ENCODE measurements at regions not wholly inside any gene's neighbourhood (a gene's known extent, or its start where the extent isn't known, plus 50 kb on each side); places are given as distances from the start of the nearest gene placed in this dataset.

DNA sequence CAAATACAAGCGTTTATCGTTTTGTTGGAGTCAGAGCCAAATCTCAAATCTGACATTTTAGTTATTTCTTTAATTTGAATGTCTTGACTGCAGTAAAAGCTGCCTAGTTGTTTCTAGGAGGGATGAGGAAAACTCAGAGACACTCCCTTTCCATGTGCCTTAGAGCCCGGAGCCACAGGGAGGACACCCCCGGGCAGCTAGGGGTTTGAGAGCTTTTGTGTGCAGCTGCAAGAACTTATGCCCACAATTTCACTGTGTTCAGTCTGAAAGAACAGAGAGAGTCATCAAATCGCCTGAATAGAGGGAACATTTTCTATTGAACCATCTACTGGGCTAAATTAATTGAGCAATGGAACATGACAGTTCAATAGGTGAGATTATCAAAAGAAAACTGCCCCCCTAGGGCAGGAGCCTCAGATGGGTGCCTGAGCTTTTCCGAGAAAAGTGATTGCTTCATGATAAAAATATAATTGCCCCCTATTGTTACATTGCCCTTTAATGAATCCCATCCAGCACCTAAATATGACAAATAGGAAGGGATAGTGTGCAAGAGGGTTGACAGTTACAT, 709.3 kb upstream of the RGMB start:
- no peak overlapping the region for H3K27ac ChIP-seq (ENCODE audit: low read length in 2 of 2)
- intact Hi-C loops (cut with micrococcal nuclease), result no loop called here
- no peaks in the 10 kb centered on the region for H4K20me1 ChIP-seq (ENCODE audit: control insufficient read depth, insufficient read depth, low read length, poor library complexity, severe bottlenecking)
- no peak overlapping the region for H3K4me2 ChIP-seq (replicated peaks; ENCODE audit: low read depth, low read length, poor library complexity, severe bottlenecking)
- ATAC-seq (ENCODE audit: low read depth) (no peak), DNase-seq (no peak)
- ChIA-PET POLR2A (no interaction called here), CTCF (no interaction called here)
- WGBS (ENCODE audit: insufficient coverage), result 100% methylated on average over 2 of the region's 6 CpGs
- H3K9me3 ChIP-seq (ENCODE audit: control extremely low read depth in 1 of 3, control insufficient read depth in 2 of 3, insufficient read depth in 1 of 3, low read length in 2 of 3), result no peaks in the 10 kb centered on the region
- no peak overlapping the region for H2AFZ ChIP-seq (ENCODE audit: insufficient read depth, low read depth, low read length, poor library complexity, severe bottlenecking)
- H3K27ac Mint-ChIP-seq, result no peak overlapping the region
- H3K4me1 Mint-ChIP-seq, result no peaks in the 10 kb centered on the region
- H3K79me2 ChIP-seq (ENCODE audit: control insufficient read depth, insufficient read depth, low read length), result no peaks in the 10 kb centered on the region
- no peaks in the 10 kb centered on the region for H3K4me1 ChIP-seq (ENCODE audit: control insufficient read depth in 2 of 2, insufficient read depth in 2 of 2, low read length in 2 of 2)
- H3K36me3 ChIP-seq (replicated peaks in 1 of 2; ENCODE audit: control extremely low read depth in 1 of 2, control insufficient read depth in 1 of 2, extremely low read depth in 1 of 2, insufficient read depth in 2 of 2, low read length in 1 of 2), result no peaks in the 10 kb centered on the region
- H3K9ac ChIP-seq (ENCODE audit: low read length), result no peak overlapping the region
- no peaks in the 10 kb centered on the region for H3K27me3 ChIP-seq (replicated peaks in 1 of 4; ENCODE audit: control extremely low read depth in 1 of 4, control insufficient read depth in 3 of 4, insufficient read depth in 4 of 4, low read length in 3 of 4)
- no peak overlapping the region for H3K4me3 Mint-ChIP-seq
- no peak for TF ChIP-seq EZH2 (IDR thresholded peaks at IDR 0.05; ENCODE audit: borderline replicate concordance, insufficient read depth, low read depth, low read length, poor library complexity, severe bottlenecking)
- TF ChIP-seq, protein P1, sequence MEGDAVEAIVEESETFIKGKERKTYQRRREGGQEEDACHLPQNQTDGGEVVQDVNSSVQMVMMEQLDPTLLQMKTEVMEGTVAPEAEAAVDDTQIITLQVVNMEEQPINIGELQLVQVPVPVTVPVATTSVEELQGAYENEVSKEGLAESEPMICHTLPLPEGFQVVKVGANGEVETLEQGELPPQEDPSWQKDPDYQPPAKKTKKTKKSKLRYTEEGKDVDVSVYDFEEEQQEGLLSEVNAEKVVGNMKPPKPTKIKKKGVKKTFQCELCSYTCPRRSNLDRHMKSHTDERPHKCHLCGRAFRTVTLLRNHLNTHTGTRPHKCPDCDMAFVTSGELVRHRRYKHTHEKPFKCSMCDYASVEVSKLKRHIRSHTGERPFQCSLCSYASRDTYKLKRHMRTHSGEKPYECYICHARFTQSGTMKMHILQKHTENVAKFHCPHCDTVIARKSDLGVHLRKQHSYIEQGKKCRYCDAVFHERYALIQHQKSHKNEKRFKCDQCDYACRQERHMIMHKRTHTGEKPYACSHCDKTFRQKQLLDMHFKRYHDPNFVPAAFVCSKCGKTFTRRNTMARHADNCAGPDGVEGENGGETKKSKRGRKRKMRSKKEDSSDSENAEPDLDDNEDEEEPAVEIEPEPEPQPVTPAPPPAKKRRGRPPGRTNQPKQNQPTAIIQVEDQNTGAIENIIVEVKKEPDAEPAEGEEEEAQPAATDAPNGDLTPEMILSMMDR (IDR thresholded peaks at IDR 0.05), result no peak
- no peak overlapping the region for H3K4me3 ChIP-seq (ENCODE audit: control extremely low read depth in 1 of 5, extremely low read depth in 1 of 5, insufficient read depth in 1 of 5, low read depth in 2 of 5, low read length in 4 of 5)
- no peaks in the 10 kb centered on the region for H3K9me3 Mint-ChIP-seq (ENCODE audit: insufficient read depth)
- H3K27me3 Mint-ChIP-seq, result no peaks in the 10 kb centered on the region

DNA sequence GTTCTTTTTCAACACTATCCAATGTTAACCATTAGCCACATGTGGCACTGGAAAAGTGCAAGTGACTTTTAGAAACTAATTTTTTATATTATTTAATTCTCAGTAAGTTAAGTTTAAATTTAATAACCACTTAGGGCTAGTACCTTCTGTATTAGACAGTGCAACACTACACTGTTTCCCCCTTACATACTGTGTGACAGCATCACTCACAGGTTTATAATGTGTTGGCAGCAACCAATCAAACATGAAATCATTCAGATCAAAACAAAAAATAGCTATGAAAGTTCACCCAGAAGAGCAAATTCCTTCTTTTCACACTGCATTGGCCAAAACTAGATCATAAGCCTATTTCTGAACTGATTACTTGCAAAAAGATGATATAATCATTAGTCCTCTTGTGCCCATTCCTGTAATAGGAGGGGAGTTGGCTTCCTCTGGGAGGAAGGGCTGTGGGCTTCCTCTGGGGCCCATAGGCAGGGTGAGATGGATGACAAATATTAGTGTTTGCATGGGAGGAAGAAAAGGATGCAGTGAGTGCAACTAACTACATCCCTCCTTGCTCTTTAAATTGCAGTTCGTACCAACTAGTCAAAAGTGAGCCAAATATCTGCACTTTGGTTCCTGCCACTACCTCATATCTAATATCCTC, 708.1 kb upstream of the RGMB start:
- TF ChIP-seq, protein P1 (IDR thresholded peaks at IDR 0.05), result no peak
- no peak for TF ChIP-seq EZH2 (IDR thresholded peaks at IDR 0.05; ENCODE audit: borderline replicate concordance, insufficient read depth, low read depth, low read length, poor library complexity, severe bottlenecking)
- Mint-ChIP-seq H3K9me3 (ENCODE audit: insufficient read depth) (no peaks in the 10 kb centered on the region), H3K27me3 (no peaks in the 10 kb centered on the region), H3K4me3 (no peak overlapping the region), H3K27ac (no peak overlapping the region), H3K4me1 (no peaks in the 10 kb centered on the region)
- DNase-seq (no peak), ATAC-seq (ENCODE audit: low read depth) (no peak)
- H3K27ac ChIP-seq (ENCODE audit: low read length in 2 of 2), result no peak overlapping the region
- no peaks in the 10 kb centered on the region for H3K27me3 ChIP-seq (replicated peaks in 1 of 4; ENCODE audit: control extremely low read depth in 1 of 4, control insufficient read depth in 3 of 4, insufficient read depth in 4 of 4, low read length in 3 of 4)
- H3K9ac ChIP-seq (ENCODE audit: low read length), result no peak overlapping the region
- H3K4me2 ChIP-seq (replicated peaks; ENCODE audit: low read depth, low read length, poor library complexity, severe bottlenecking), result no peak overlapping the region
- no CpG with 5 or more reads among the region's 1 CpG for WGBS (ENCODE audit: insufficient coverage)
- H3K79me2 ChIP-seq (ENCODE audit: control insufficient read depth, insufficient read depth, low read length), result no peaks in the 10 kb centered on the region
- no peak overlapping the region for H2AFZ ChIP-seq (ENCODE audit: insufficient read depth, low read depth, low read length, poor library complexity, severe bottlenecking)
- H3K9me3 ChIP-seq (ENCODE audit: control extremely low read depth in 1 of 3, control insufficient read depth in 2 of 3, insufficient read depth in 1 of 3, low read length in 2 of 3), result no peaks in the 10 kb centered on the region
- intact Hi-C loops (cut with micrococcal nuclease), result no loop called here
- POLR2A ChIA-PET, result no interaction called here
- H4K20me1 ChIP-seq (ENCODE audit: control insufficient read depth, insufficient read depth, low read length, poor library complexity, severe bottlenecking), result no peaks in the 10 kb centered on the region
- no peaks in the 10 kb centered on the region for H3K4me1 ChIP-seq (ENCODE audit: control insufficient read depth in 2 of 2, insufficient read depth in 2 of 2, low read length in 2 of 2)
- no peak overlapping the region for H3K4me3 ChIP-seq (ENCODE audit: control extremely low read depth in 1 of 5, extremely low read depth in 1 of 5, insufficient read depth in 1 of 5, low read depth in 2 of 5, low read length in 4 of 5)
- no peaks in the 10 kb centered on the region for H3K36me3 ChIP-seq (replicated peaks in 1 of 2; ENCODE audit: control extremely low read depth in 1 of 2, control insufficient read depth in 1 of 2, extremely low read depth in 1 of 2, insufficient read depth in 2 of 2, low read length in 1 of 2)
- CTCF ChIA-PET, result no interaction called here
